Mesothelial cell of epicardium (in vitro differentiated cells): ENCODE measurements at regions not wholly inside any gene's neighbourhood (a gene's known extent, or its start where the extent isn't known, plus 50 kb on each side); places are given as distances from the start of the nearest gene placed in this dataset.

Experiments used
- DNase-seq, 2 experiments: peaks; one replicate each; pipeline ENCODE4 v3.0.0; 2021; ENCODE audit warnings: low spot score in 2 of 2; ENCODE audit not compliant: unreplicated experiment in 2 of 2
- H3K27ac Mint-ChIP-seq: 2 replicates; pipeline ENCODE4 v1.8.0; 2021; ENCODE audit warnings: mixed read lengths
- H3K27me3 Mint-ChIP-seq: 2 replicates; pipeline ENCODE4 v1.8.0; 2021; ENCODE audit warnings: low read depth, mixed read lengths
- H3K36me3 Mint-ChIP-seq: 2 replicates; pipeline ENCODE4 v1.8.0; 2021; ENCODE audit warnings: mixed read lengths
- H3K4me1 Mint-ChIP-seq: 2 replicates; pipeline ENCODE4 v1.8.0; 2021; ENCODE audit warnings: mixed read lengths
- H3K4me3 Mint-ChIP-seq: 2 replicates; pipeline ENCODE4 v1.8.0; 2021; ENCODE audit warnings: mild to moderate bottlenecking, moderate library complexity, mixed read lengths
- H3K9me3 Mint-ChIP-seq: 2 replicates; pipeline ENCODE4 v1.8.0; 2021; ENCODE audit warnings: mixed read lengths
- CTCF ChIP-seq: fragments of 200-600 bp; sonication (generic); IDR thresholded peaks from one replicate; pipeline ENCODE4 v1.5.0; 2021; ENCODE audit warnings: antibody characterized with exemption; ENCODE audit not compliant: unreplicated experiment

GRCh38 chr2:20542269-20542668, 95.4 kb downstream of the RHOB start:
- H3K4me3 Mint-ChIP-seq, result no peak overlapping the region
- H3K4me1 Mint-ChIP-seq, result peaks cover 23% of the 10 kb centered on the region
- peaks cover 3% of the 10 kb centered on the region for H3K9me3 Mint-ChIP-seq
- H3K36me3 Mint-ChIP-seq, result no peaks in the 10 kb centered on the region
- no peaks in the 10 kb centered on the region for H3K27me3 Mint-ChIP-seq
- no peak overlapping the region for H3K27ac Mint-ChIP-seq
- no peak for DNase-seq
- TF ChIP-seq CTCF, result no peak

- no peak for TF ChIP-seq CTCF
- DNase-seq, result no peak
- no peak overlapping the region for H3K4me3 Mint-ChIP-seq
- H3K27ac Mint-ChIP-seq, result peak overlapping the region; percentile 31
- H3K36me3 Mint-ChIP-seq, result no peaks in the 10 kb centered on the region
- no peaks in the 10 kb centered on the region for H3K27me3 Mint-ChIP-seq
- H3K9me3 Mint-ChIP-seq, result peaks cover 3% of the 10 kb centered on the region
- H3K4me1 Mint-ChIP-seq, result peaks cover 23% of the 10 kb centered on the region
Measured at GRCh38 chr2:20542746-20543468, 96.0 kb downstream of the RHOB start.

- Mint-ChIP-seq H3K36me3 (no peaks in the 10 kb centered on the region), H3K4me3 (no peak overlapping the region), H3K27ac (peak overlapping the region; percentile 19), H3K27me3 (no peaks in the 10 kb centered on the region), H3K9me3 (peaks cover 3% of the 10 kb centered on the region), H3K4me1 (peaks cover 23% of the 10 kb centered on the region)
- no peak for TF ChIP-seq CTCF
- DNase-seq, result no peak
Measured at GRCh38 chr2:20543469-20544152, 96.7 kb downstream of the RHOB start.

DNA sequence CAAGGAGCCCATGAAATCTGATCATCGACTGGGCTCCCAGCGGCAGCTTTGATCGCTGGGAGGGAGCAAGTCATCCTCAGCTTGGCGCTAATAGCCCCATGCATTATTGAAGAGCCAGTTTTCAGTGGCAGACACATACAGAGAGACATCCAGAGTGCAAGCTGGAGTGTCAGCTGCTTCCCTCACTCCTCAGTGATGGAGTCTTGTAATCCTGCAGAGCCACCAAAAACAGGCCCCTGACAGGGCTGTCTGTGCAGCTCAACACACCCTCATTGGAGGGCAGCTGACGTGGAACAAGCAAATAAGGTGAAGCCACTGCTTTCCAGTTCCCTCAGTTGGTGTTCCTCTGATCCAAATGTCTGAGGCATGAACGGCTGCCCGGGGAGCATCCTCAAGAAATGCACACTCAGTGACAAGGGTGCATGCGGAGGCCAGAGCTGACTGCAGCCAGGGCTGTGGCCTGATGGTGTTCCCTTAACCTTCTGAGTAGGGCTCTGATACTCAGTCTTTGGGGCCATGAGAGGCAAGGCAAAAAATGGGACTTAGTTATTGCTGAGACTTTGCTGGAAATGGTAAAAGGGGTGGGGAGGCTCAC, 97.4 kb downstream of the RHOB start:
- DNase-seq, result no peak
- Mint-ChIP-seq H3K27ac (peak overlapping the region; percentile 28), H3K4me1 (peaks cover 23% of the 10 kb centered on the region), H3K36me3 (no peaks in the 10 kb centered on the region), H3K27me3 (no peaks in the 10 kb centered on the region), H3K4me3 (no peak overlapping the region), H3K9me3 (peaks cover 3% of the 10 kb centered on the region)
- TF ChIP-seq CTCF, result no peak

DNA sequence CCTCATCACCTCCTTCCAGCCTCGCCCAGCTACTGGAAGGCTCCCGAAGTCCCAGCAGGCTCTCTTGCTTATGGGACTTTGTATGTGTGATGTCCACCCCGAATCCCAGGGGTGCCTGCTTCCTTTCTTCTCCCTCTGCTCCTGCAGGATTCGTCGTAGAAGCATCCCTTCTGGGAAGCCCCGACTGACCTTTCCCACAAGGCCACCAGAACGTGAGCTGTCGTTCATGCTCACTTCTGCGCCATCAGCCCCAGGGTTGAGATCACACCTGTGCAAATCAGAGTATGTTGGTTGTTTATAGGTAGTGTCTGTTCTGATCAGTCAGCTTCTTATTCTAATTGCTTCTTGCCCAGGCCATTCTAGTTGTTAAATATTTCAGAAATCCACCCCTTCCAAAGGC, 101.8 kb downstream of the HS1BP3 start:
- no peak overlapping the region for H3K4me3 Mint-ChIP-seq
- TF ChIP-seq CTCF, result no peak

More for the DNA sequence above, 101.8 kb downstream of the HS1BP3 start:
- H3K9me3 Mint-ChIP-seq, result peaks cover 3% of the 10 kb centered on the region
- H3K36me3 Mint-ChIP-seq, result no peaks in the 10 kb centered on the region
- no peak for DNase-seq
- no peak overlapping the region for H3K27ac Mint-ChIP-seq
- H3K4me1 Mint-ChIP-seq, result peaks cover 24% of the 10 kb centered on the region
- H3K27me3 Mint-ChIP-seq, result no peaks in the 10 kb centered on the region
